NCI-H2227 (cell line): ENCODE measurements at regions not wholly inside any gene's neighbourhood (a gene's known extent, or its start where the extent isn't known, plus 50 kb on each side); places are given as distances from the start of the nearest gene placed in this dataset.
"Not testable (repeated sequence)": the region's sequence is repeated elsewhere in the genome, so short reads cannot be mapped to it uniquely, and the experiment has no call there.

Experiments
- DNase-seq: peaks from one replicate; lab custom pipeline; 2025; ENCODE audit not compliant: unreplicated experiment; lab: John Stamatoyannopoulos, UW

- no peak for DNase-seq
Observed at GRCh38 chr3:76311941-76312340, 526.6 kb upstream of the ZNF717 start.

DNA sequence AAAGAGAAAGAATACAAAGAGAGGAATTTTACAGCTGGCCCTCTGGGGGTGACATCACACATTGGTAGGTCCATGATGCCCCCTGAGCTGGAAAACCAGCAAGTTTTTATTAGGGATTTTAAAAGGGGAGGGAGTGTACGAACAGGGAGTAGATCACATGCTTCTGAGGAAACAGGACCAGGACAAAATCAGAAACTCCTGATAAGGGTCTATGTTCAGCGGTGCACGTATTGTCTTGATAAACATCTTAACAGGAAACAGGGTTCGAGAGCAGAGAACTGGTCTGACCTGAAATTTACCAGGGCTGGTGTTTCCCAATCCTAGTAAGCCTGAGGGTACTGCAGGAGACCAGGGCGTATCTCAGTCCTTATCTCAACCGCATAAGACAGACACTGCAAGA is 530.6 kb upstream of the ZNF717 start:
- not testable (repeated sequence) for DNase-seq

DNA sequence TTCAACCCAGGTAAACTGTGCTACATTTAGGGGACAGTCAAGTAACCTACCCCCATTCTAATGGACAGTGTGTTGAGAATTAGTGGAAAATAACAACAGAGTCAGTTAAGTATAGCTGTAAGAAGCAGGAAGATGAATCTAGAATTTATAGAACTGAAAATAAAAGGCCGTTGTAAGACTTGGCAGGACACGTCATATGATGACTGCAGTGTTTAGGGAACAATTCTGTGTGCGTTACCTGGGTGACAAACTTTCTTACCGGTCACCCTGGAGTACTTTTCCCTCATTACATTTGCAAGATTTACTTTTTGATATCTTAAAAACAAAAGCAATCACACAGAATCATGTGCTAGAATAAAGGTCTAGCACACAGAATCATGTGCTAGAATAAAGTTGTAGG is 536.3 kb upstream of the ZNF717 start:
- DNase-seq: no peak

GRCh38 chr3:76324101-76324500 is 538.8 kb upstream of the ZNF717 start:
- no peak for DNase-seq

DNA sequence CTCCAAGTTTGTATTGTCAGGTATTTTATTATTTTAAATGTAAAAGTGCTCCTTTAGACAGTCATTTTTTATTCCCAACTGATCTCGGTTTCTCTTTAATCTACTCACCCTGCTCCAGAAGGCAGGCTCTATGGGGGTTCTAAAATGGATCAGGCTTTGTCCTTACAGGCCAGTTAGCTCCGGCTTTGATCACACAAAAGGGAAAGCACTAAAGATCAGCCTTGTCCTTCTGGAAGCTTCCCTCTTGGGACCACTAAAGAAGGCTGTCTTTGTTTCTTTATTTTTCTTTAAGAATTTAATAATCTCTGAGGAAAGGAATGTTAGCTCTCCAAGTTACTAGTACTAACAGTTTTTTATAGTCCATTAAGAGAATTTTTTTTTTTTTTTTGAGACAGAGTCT is 560.5 kb upstream of the ZNF717 start:
- DNase-seq: no peak

DNA sequence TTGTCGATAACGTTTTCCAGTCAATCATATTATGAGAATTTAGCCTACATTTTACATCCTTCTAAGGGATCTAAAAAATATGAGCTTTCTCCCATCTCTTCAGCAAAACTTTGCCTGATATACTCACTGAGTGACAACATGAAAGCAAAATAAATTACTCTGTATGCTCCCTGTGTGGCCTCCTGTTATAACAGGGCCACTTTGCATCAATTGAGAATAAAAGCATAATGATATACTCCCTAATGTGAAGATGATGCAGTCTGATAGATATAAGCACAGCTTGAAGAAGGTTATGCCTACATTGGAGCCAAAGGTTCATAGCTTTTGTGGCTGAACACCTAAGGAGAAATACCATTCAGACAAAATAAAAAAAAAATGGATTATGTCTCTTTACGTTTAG is 561.3 kb upstream of the ZNF717 start:
- DNase-seq: no peak

DNA sequence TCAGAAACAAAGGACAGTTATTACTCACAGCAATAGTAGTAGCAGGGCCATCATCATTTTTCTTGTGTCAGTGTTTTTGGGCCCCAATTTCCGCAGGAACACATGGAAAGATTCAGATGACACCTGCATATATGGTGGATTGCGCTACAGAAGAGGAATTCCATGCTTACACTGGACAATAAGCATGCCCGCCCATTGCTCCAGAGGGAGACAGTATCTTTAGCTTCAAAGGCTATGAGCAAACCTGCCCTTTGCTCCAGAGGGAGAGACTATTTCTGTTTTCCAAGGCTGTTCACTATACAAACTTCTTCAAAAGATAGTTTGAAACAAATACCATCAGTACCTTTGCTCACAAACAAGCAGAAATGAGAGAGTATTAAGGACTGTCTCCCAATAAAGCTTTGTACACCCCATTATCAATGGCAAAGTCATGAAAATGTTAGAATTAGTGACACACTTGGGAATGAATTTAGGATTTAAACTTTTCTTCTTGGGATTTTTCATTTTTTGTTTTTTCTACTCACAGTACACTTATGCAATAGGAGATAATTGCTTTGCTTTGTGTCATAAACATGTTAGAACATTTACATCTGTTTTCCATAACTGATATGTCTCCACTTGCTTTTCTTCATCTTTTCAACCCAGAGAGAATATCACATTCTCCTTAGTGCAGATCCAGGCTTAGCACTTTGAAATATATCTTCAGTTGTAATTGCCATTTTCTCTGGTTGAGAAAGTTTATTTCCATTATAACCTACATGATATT is 564.5 kb upstream of the ZNF717 start:
- no peak for DNase-seq

- DNase-seq: no peak
Observed at GRCh38 chr3:76352051-76352450, 566.7 kb upstream of the ZNF717 start.

GRCh38 chr3:76352511-76353284 is 567.3 kb upstream of the ZNF717 start:
- no peak for DNase-seq

DNA sequence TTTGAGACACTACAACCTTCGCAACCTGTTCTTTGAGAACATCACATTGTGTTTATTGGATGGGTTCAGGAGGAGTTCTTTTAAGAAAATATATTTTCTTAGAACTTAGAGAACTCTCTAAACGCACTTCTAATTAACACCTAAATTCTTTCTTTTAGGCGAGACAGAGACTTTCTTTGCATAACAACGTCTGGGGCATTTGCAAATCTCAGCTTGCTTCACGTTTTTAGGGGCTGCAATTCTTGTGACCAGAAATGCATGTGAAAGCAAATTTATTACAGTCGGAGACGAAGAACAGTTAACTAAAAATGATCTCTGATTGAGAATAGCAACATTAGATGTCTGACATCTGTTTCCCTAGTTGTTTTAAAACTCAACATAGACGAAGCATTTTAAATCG is 568.3 kb upstream of the ZNF717 start:
- no peak for DNase-seq

DNA sequence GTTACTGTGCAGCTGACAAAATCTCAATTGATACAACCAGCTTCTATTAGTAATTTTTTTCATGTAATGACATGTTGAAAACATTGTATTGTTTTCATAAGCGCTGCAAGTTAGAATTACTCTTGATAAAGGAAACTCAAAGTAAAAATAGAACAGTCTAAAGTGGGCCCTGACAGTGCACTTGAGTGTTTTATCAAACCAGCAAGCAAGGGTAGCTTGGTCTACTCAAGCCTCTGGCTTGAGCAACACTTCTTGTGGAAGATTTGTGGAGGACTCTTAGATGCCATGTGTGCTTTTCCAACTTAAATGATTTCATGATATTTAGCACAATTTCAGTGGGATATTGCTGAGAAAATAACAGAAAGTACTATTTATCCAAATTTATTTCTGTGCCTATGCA is 575.7 kb upstream of the ZNF717 start:
- DNase-seq: no peak

- DNase-seq: no peak
Observed at GRCh38 chr3:76362643-76363042, 577.3 kb upstream of the ZNF717 start.

- DNase-seq: no peak
Observed at GRCh38 chr3:76365275-76365674, 579.9 kb upstream of the ZNF717 start.

- DNase-seq: no peak
Observed at GRCh38 chr3:76367281-76367680, 581.9 kb upstream of the ZNF717 start.

DNA sequence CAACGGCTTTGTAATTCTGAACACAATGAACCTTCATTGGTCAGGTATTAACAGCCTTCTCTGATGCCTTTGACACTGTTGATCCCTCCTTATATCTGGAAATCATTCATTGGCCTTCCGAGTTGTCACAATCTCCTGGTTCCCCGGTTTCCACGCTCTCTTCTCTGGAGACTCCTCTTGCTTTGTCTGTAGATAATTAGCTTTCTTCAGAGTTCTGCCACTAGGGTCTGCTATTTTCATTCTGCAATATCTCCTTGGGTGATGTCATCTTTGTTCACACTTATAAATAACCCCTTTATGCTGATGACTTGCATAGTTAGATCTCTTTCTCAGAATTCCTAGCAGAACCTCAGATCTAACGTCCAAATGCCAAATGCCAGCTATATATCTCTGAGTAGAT is 583.8 kb upstream of the ZNF717 start:
- no peak for DNase-seq

DNA sequence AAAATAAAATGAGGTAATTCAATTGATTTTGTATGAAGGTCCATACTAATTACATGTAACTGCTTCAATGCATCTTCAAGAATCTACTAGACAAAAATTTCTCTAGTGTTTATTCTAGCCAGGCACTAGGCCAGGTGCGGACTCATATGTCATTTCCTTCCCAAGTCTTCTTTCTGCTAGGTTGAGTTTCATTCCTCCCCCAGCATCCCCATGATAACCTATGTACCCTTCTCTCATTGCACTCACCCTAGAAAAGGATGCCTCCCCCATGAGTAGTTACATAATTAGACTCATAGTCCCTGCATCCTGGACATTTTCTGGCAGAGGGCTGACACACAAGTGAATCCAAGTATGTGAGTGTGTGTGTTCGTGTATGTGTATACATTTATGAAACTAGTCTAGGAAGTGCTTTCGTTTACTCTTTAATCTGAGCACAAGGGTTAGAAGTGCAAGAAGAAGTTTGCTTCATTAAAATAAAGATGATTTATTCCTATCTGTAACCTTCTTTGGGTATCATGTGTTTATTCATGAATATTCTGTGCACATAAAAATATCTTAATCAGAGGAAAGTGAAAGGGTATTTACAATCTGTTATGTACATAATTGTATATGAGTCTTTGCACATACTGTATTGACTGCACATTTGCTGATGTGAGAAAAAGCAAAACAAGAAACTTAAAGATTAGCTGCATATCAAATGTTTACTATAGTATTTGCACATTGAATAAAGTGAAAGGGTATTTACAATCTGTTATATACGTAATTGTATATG is 585.6 kb upstream of the ZNF717 start:
- DNase-seq: no peak

DNA sequence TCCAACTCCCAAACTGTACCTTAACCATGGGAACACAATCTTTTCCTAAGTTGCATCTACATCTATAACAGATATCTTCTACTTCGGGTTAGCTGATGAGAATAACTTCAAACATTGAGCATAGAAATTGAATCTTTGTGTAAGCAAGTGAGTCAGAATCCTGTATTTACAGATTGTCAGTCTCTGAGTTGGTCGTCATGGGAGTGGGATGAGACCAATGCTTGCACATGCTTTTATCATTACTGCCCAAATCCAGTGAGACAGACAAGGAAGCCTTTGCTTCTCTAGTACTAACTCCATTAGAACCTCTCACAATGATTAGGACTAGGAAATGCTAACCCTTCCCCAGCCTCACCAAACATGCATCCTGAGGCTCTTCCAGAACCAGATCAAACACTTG is 587.1 kb upstream of the ZNF717 start:
- no peak for DNase-seq

- no peak for DNase-seq
Observed at GRCh38 chr3:76377074-76377473, 591.7 kb upstream of the ZNF717 start.

DNA sequence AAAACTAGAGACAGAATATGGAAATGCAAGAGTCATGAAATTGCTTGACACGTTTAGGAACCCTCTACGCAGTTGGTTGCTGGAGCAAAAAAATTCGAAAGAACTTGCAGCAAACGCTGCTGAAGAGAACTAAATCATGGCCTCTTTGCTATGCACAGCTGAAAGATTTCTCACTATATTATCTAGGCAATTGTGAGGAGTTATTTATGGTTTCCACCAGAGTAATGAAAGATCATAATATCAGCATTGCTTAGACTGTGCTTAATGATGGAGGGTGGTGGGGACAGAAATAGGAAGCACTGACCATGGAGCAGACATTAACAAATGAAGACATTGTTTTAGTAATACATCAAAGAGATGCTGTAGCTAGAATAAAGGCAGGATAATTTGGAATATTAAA is 593.4 kb upstream of the ZNF717 start:
- no peak for DNase-seq

DNA sequence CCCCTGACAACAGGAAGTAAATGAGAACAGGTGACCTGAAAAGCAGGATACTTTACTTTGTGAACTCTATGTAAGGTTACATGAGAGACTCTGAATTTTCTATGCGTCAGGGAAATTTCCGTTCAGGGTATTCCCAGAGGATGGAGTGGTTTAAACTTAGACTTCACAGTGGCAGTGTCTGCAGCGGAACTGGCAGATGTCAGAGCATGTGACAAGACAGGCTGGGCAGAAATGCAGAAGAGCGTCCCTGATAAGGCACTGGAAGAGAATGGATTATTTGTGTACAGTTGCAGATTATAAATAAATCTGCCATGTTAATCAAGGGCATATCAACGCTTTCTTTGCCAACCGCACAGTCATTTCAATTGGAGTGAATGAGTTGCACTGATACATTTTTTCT is 598.4 kb upstream of the ZNF717 start:
- DNase-seq: no peak

DNA sequence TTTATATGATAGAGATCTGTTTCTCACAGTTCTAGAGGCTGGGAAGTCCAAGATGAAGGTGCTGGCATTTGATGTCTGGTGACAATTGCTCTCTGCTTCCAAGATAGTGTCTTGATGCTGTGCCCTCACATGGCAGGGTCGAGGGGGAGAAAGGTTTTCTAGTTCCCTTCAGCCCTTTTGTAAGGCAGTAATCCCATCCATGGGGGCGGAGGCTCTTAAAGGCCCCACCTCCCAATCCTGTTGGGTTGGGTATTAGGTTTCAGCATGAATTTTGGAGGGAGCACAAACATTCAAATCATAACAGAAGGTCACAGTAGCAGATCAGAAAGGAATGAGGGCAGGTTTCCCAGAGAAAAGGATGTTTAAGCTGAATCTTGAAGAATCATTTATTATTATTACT is 601.7 kb upstream of the ZNF717 start:
- DNase-seq: no peak

- no peak for DNase-seq
Observed at GRCh38 chr3:76400141-76400540, 614.8 kb upstream of the ZNF717 start.
